GM12878 (cell line): ENCODE measurements at regions not wholly inside any gene's neighbourhood (a gene's known extent, or its start where the extent isn't known, plus 50 kb on each side); places are given as distances from the start of the nearest gene placed in this dataset.

ENCODE experiments used
- ATAC-seq: fragments of 200-7000 bp; cut with Tn5 transposase; 3 replicates; pipeline ENCODE4 v1.9.1; 2020; ENCODE audit warnings: mild to moderate bottlenecking, moderate library complexity
- BruUV-seq: library from RNA; stranded (reverse); fragments of 400-500 nt; replicated peaks from 2 replicates; lab custom pipeline; 2021; lab: Mats Ljungman, UMichigan
- CTCF ChIA-PET: fragments of 300-600 bp; sonication (Branson Sonifier 250); formaldehyde crosslinking; extraction: SDS; loops from one replicate; lab custom pipeline; 2021; ENCODE audit warnings: inconsistent platforms; lab: Yijun Ruan, JAX
- POLR2A ChIA-PET: fragments of 350-600 bp; formaldehyde crosslinking; extraction: SDS; loops from one replicate; lab custom pipeline; 2021; ENCODE audit warnings: inconsistent platforms; lab: Charles Lee
- RAD21 ChIA-PET: fragments of 300-600 bp; sonication (Branson Sonifier 250); formaldehyde crosslinking; loops from one replicate; lab custom pipeline; 2023; ENCODE audit warnings: antibody characterized with exemption; ENCODE audit not compliant: unreplicated experiment; lab: Charles Lee
- SMC1A ChIA-PET: fragments of 300-600 bp; sonication (Branson Sonifier 250); formaldehyde crosslinking; loops from one replicate; lab custom pipeline; 2023; ENCODE audit not compliant: unreplicated experiment, uncharacterized antibody; lab: Charles Lee
- DNase-seq: peaks from one replicate; pipeline ENCODE4 v3.0.0-alpha.2; 2011; ENCODE audit warnings: low read depth, low spot score
- FAIRE-seq: peaks from 3 replicates; lab custom pipeline; 2011; peaks lifted over from hg19 to GRCh38; lab: Jason Lieb, UNC
- H2AFZ ChIP-seq: 2 replicates; pipeline ENCODE4 v1.6.0; 2011; ENCODE audit warnings: low read depth, low read length, control low read depth; ENCODE audit not compliant: control insufficient read depth
- H3K27ac ChIP-seq: 2 replicates; pipeline ENCODE4 v1.5.1; 2011; ENCODE audit warnings: control low read depth; ENCODE audit not compliant: control insufficient read depth, insufficient read depth
- H3K27me3 ChIP-seq, 2 experiments: replicated peaks in 1 of 2; 2 replicates each; pipeline versions ENCODE4 v1.6.0 to v1.6.1; 2011; ENCODE audit warnings: low read length in 1 of 2; ENCODE audit not compliant: control insufficient read depth in 2 of 2, insufficient read depth in 2 of 2
- H3K36me3 ChIP-seq, 2 experiments: 2 replicates each; pipeline ENCODE4 v1.5.1; 2011; ENCODE audit warnings: low read length in 1 of 2; ENCODE audit not compliant: control insufficient read depth in 2 of 2, insufficient read depth in 2 of 2
- H3K4me1 ChIP-seq: 2 replicates; pipeline ENCODE4 v1.6.1; 2011; ENCODE audit warnings: mild to moderate bottlenecking, low read length, moderate library complexity, mixed read lengths; ENCODE audit not compliant: control insufficient read depth, insufficient read depth
- H3K4me2 ChIP-seq: 2 replicates; pipeline ENCODE4 v1.6.0; 2011; ENCODE audit warnings: control low read depth; ENCODE audit not compliant: control insufficient read depth, insufficient read depth
- H3K4me3 ChIP-seq: fragments of 200-600 bp; sonication (generic); 2 replicates; pipeline ENCODE4 v1.5.1; 2016
- H3K79me2 ChIP-seq: 2 replicates; pipeline ENCODE4 v1.6.0; 2011; ENCODE audit warnings: low read length; ENCODE audit not compliant: control insufficient read depth, insufficient read depth
- H3K9ac ChIP-seq: 2 replicates; pipeline ENCODE4 v1.8.0; 2011; ENCODE audit warnings: low read length, control low read depth, mixed read lengths; ENCODE audit not compliant: control insufficient read depth, insufficient read depth
- H3K9me3 ChIP-seq: replicated peaks from 3 replicates; pipeline ENCODE4 v1.5.1; 2011; ENCODE audit warnings: mild to moderate bottlenecking, low read length; ENCODE audit not compliant: control insufficient read depth, insufficient read depth
- H4K20me1 ChIP-seq: 2 replicates; pipeline ENCODE4 v1.6.0; 2011; ENCODE audit not compliant: control insufficient read depth, insufficient read depth
- BHLHE40 ChIP-seq, 2 experiments: fragments of 450-650 bp in 1 of 2; IDR thresholded peaks; 2 replicates each; pipeline ENCODE4 v1.6.1; 2011 to 2017; ENCODE audit warnings: low read depth in 2 of 2, borderline replicate concordance in 1 of 2, improper control_type of control experiment in 1 of 2, low read length in 1 of 2, mild to moderate bottlenecking in 1 of 2
- CBX5 ChIP-seq: sonication (generic); IDR thresholded peaks from 2 replicates; pipeline ENCODE4 v1.6.1; 2016; ENCODE audit warnings: low read depth, moderate library complexity, mild to moderate bottlenecking, inconsistent platforms
- CTCF ChIP-seq, 3 experiments: IDR thresholded peaks in 2 of 3; conservative IDR thresholded peaks in 1 of 3; 2 replicates each; pipeline ENCODE4 v1.5.1; 2011; ENCODE audit warnings: low read depth in 3 of 3, low read length in 3 of 3, mild to moderate bottlenecking in 3 of 3, control low read depth in 2 of 3, moderate library complexity in 2 of 3, inconsistent platforms in 1 of 3, mixed read lengths in 1 of 3; ENCODE audit not compliant: control insufficient read depth in 2 of 3, insufficient read depth in 1 of 3; ENCODE audit errors: extremely low read depth in 1 of 3
- EP300 ChIP-seq, 2 experiments: fragments of 150-350 bp in 1 of 2; IDR thresholded peaks; 2 replicates each; pipeline ENCODE4 v1.6.1; 2011 to 2012; ENCODE audit warnings: low read depth in 2 of 2, low read length in 2 of 2, borderline replicate concordance in 1 of 2, improper control_type of control experiment in 1 of 2, inconsistent platforms in 1 of 2; ENCODE audit not compliant: control insufficient read depth in 1 of 2
- FOXM1 ChIP-seq: IDR thresholded peaks from 2 replicates; pipeline ENCODE4 v1.6.1; 2012; ENCODE audit warnings: low read depth, mild to moderate bottlenecking, inconsistent platforms, low read length, moderate library complexity
- JUNB ChIP-seq: IDR thresholded peaks from 2 replicates; pipeline ENCODE4 v1.6.1; 2016; ENCODE audit warnings: antibody characterized with exemption, mild to moderate bottlenecking
- MTA3 ChIP-seq: IDR thresholded peaks from 2 replicates; pipeline ENCODE4 v1.6.1; 2012; ENCODE audit warnings: low read length, inconsistent platforms, borderline replicate concordance
- NFXL1 ChIP-seq: fragments of 450-650 bp; IDR thresholded peaks from 2 replicates; pipeline ENCODE4 v1.6.1; 2017; ENCODE audit warnings: antibody characterized with exemption, mild to moderate bottlenecking, borderline replicate concordance
- RAD51 ChIP-seq: fragments of 450-650 bp; IDR thresholded peaks from 2 replicates; pipeline ENCODE4 v1.6.1; 2016; ENCODE audit warnings: moderate library complexity, mild to moderate bottlenecking, inconsistent platforms
- RB1 ChIP-seq: fragments of 450-650 bp; formaldehyde crosslinking; IDR thresholded peaks from 2 replicates; pipeline ENCODE4 v1.6.1; 2017; ENCODE audit warnings: mild to moderate bottlenecking, borderline replicate concordance
- RCOR1 ChIP-seq: conservative IDR thresholded peaks from 2 replicates; pipeline ENCODE4 v1.6.1; 2012; ENCODE audit warnings: low read depth, low read length, improper control_type of control experiment
- SMAD5 ChIP-seq: IDR thresholded peaks from 2 replicates; pipeline ENCODE4 v1.6.1; 2016; ENCODE audit warnings: antibody characterized with exemption, low read depth
- TCF7 ChIP-seq: IDR thresholded peaks from 2 replicates; pipeline ENCODE4 v1.6.1; 2014; ENCODE audit warnings: antibody characterized with exemption, borderline replicate concordance
- WRNIP1 ChIP-seq: IDR thresholded peaks from 2 replicates; pipeline ENCODE4 v1.6.1; 2011; ENCODE audit warnings: low read depth, low read length, improper control_type of control experiment, borderline replicate concordance
- ZBTB11 ChIP-seq: fragments of 450-650 bp; formaldehyde crosslinking; IDR thresholded peaks from 2 replicates; pipeline ENCODE4 v1.5.0; 2022; ENCODE audit warnings: mild to moderate bottlenecking, missing genetic modification characterization
- ZNF217 ChIP-seq: fragments of 450-650 bp; IDR thresholded peaks from 2 replicates; pipeline ENCODE4 v1.6.1; 2017; ENCODE audit warnings: antibody characterized with exemption, mild to moderate bottlenecking
- in situ Hi-C: fragments of 300-500 bp; cut with MboI; formaldehyde crosslinking; loops from 9 replicates; pipeline ENCODE4 v1.14.3; 2018; ENCODE audit warnings: mixed read lengths
- intact Hi-C: fragments of 100-400 bp; cut with micrococcal nuclease; formaldehyde crosslinking; loops from one replicate; pipeline ENCODE4 v1.14.2; 2022; ENCODE audit not compliant: unreplicated experiment

- TF ChIP-seq WRNIP1: no peak
- TF ChIP-seq MTA3: no peak
- TF ChIP-seq BHLHE40 (IDR thresholded peaks at IDR 0.05; ENCODE audit: borderline replicate concordance in 1 of 2, low read depth in 2 of 2, low read length in 1 of 2): no peak
- no peak for TF ChIP-seq CTCF (IDR thresholded peaks at IDR 0.05 in 2 of 3, conservative IDR thresholded peaks at IDR 0.05 in 1 of 3; ENCODE audit: control insufficient read depth in 2 of 3, extremely low read depth in 1 of 3, insufficient read depth in 1 of 3, low read depth in 3 of 3, low read length in 3 of 3)
- TF ChIP-seq RCOR1: no peak
- no peak for TF ChIP-seq NFXL1
- TF ChIP-seq ZBTB11: no peak
- no peak for TF ChIP-seq TCF7
These were observed 504.8 kb upstream of the BOD1L1 start (continued) for GRCh38 chr4:14132301-14132700.

- intact Hi-C loops (loop anchor here (10.0 kb wide), 1 partner anchor 483 kb away; no protein-coding TSS in a partner anchor), in situ Hi-C loops (no loop called here)
- ATAC-seq (no peak), FAIRE-seq (no peak), DNase-seq (no peak)
- H4K20me1 ChIP-seq: no peaks in the 10 kb centered on the region
- ChIA-PET POLR2A (no interaction called here), SMC1A (no interaction called here), RAD21 (no interaction called here), CTCF (no interaction called here)
- TF ChIP-seq RB1: no peak
- no peak for TF ChIP-seq FOXM1
- no peak for TF ChIP-seq CBX5
- no peak for TF ChIP-seq JUNB
- TF ChIP-seq EP300 (IDR thresholded peaks at IDR 0.05; ENCODE audit: borderline replicate concordance in 1 of 2, control insufficient read depth in 1 of 2, low read depth in 2 of 2, low read length in 2 of 2): no peak
- no peak for TF ChIP-seq ZNF217
- no peak for TF ChIP-seq SMAD5
- TF ChIP-seq RAD51: no peak
- H3K4me3 ChIP-seq: no peak overlapping the region
- no peaks in the 10 kb centered on the region for H3K79me2 ChIP-seq
- H3K4me2 ChIP-seq: no peak overlapping the region
- no peaks in the 10 kb centered on the region for H3K9me3 ChIP-seq
- BruUV-seq: no TSS peak
- no peaks in the 10 kb centered on the region for H3K36me3 ChIP-seq
- no peak overlapping the region for H3K27ac ChIP-seq
- no peaks in the 10 kb centered on the region for H3K27me3 ChIP-seq
- H3K9ac ChIP-seq: no peak overlapping the region
- no peaks in the 10 kb centered on the region for H3K4me1 ChIP-seq
- H2AFZ ChIP-seq: no peak overlapping the region
These were observed 510.6 kb upstream of the BOD1L1 start for GRCh38 chr4:14138106-14138505.
